BJ (cell line): ENCODE measurements at regions not wholly inside any gene's neighbourhood (a gene's known extent, or its start where the extent isn't known, plus 50 kb on each side); places are given as distances from the start of the nearest gene placed in this dataset.

Source experiments
- CTCF ChIA-PET: fragments of 350-600 bp; formaldehyde crosslinking; extraction: SDS; loops from one replicate; lab custom pipeline; 2021; ENCODE audit warnings: antibody characterized with exemption, inconsistent platforms; lab: Yijun Ruan, JAX
- POLR2A ChIA-PET: fragments of 300-600 bp; sonication (Branson Sonifier 250); formaldehyde crosslinking; extraction: SDS; loops from one replicate; lab custom pipeline; 2021; ENCODE audit warnings: antibody characterized with exemption; lab: Charles Lee
- DNase-seq: peaks from one replicate; pipeline ENCODE4 v3.0.0-alpha.2; 2011; ENCODE audit warnings: low read depth
- H3K27me3 ChIP-seq: 2 replicates; pipeline ENCODE4 v1.6.0; 2011; ENCODE audit warnings: low read length; ENCODE audit not compliant: control insufficient read depth, insufficient read depth
- H3K36me3 ChIP-seq: 2 replicates; pipeline ENCODE4 v1.5.1; 2011; ENCODE audit warnings: low read length; ENCODE audit not compliant: control insufficient read depth, insufficient read depth
- H3K4me3 ChIP-seq: 2 replicates; pipeline ENCODE4 v1.5.1; 2011; ENCODE audit warnings: low read depth, mild to moderate bottlenecking, control low read depth, low read length
- TF ChIP-seq, protein P1 (sequence below): IDR thresholded peaks from 2 replicates; pipeline ENCODE4 v1.5.1; 2011; ENCODE audit warnings: low read depth, mild to moderate bottlenecking, control low read depth, inconsistent platforms, low read length, moderate library complexity; ENCODE audit not compliant: insufficient read depth

GRCh38 chr2:52502476-52502860 lies 1265.1 kb upstream of the CHAC2 start:
- TF ChIP-seq, protein P1, sequence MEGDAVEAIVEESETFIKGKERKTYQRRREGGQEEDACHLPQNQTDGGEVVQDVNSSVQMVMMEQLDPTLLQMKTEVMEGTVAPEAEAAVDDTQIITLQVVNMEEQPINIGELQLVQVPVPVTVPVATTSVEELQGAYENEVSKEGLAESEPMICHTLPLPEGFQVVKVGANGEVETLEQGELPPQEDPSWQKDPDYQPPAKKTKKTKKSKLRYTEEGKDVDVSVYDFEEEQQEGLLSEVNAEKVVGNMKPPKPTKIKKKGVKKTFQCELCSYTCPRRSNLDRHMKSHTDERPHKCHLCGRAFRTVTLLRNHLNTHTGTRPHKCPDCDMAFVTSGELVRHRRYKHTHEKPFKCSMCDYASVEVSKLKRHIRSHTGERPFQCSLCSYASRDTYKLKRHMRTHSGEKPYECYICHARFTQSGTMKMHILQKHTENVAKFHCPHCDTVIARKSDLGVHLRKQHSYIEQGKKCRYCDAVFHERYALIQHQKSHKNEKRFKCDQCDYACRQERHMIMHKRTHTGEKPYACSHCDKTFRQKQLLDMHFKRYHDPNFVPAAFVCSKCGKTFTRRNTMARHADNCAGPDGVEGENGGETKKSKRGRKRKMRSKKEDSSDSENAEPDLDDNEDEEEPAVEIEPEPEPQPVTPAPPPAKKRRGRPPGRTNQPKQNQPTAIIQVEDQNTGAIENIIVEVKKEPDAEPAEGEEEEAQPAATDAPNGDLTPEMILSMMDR: no peak
- Histone ChIP-seq H3K27me3 (no peaks in the 10 kb centered on the region), H3K36me3 (no peaks in the 10 kb centered on the region), H3K4me3 (no peak overlapping the region)
- ChIA-PET CTCF (no interaction called here), POLR2A (no interaction called here)
- no peak for DNase-seq

DNA sequence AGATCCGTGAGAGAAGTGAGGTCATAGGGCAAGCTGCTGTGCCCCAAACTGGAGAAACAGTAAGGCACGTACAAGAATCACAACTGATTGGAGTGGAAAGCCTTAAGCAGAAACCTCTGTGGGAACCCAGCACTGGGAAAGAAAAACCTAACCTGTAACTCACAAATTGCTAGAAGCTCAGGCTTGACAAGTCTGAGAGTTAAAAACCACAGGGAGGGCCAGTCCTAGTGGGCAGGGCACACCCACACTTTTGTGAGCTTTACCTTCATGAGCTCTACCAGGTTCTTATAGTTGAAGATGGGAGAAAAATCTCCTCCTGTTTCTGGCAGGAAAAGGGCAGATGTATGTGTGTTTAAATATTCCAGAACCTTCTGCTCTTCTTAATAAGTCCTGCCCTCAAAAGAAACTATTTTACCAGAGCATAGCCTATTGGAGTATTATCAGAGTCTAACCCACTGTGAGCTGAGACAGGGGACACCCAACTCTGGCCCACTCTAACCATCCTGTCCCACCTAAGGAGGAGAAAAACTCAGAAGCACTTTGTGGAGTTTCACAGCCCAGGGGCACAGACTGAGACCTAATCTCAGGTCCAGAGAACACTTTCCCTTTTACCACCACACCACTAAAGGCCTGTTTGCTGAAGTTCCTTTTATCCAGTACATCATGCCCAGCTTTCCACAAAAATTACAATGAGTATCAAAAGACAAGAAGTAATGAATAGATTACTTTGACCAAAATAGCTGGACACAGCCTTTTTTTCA lies 1265.7 kb upstream of the CHAC2 start:
- Histone ChIP-seq H3K27me3 (no peaks in the 10 kb centered on the region), H3K36me3 (no peaks in the 10 kb centered on the region), H3K4me3 (no peak overlapping the region)
- CTCF ChIA-PET: no interaction called here
- TF ChIP-seq, protein P1: no peak
- no peak for DNase-seq
- POLR2A ChIA-PET: no interaction called here

DNA sequence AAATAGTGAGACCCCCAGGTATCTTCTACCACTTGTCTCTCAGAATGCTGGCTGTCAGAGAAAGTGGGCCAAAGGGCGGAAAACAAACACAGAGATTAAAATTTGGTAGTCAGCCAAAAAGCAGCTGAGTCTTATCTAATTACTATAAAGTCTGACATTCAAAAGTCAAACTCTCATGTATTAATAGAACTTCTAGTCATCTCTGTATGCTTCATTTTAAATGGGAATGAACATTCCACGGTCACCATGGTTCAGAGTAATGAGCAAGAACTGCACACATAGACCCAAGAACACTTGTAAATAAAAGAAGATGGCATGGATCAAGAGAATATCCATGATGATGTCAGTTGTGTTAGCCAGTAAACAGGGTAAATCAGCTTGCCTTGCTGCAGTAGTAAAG lies 1267.0 kb upstream of the CHAC2 start:
- TF ChIP-seq, protein P1: no peak
- DNase-seq: no peak
- ChIA-PET POLR2A (no interaction called here), CTCF (no interaction called here)
- Histone ChIP-seq H3K36me3 (no peaks in the 10 kb centered on the region), H3K27me3 (no peaks in the 10 kb centered on the region), H3K4me3 (no peak overlapping the region)

DNA sequence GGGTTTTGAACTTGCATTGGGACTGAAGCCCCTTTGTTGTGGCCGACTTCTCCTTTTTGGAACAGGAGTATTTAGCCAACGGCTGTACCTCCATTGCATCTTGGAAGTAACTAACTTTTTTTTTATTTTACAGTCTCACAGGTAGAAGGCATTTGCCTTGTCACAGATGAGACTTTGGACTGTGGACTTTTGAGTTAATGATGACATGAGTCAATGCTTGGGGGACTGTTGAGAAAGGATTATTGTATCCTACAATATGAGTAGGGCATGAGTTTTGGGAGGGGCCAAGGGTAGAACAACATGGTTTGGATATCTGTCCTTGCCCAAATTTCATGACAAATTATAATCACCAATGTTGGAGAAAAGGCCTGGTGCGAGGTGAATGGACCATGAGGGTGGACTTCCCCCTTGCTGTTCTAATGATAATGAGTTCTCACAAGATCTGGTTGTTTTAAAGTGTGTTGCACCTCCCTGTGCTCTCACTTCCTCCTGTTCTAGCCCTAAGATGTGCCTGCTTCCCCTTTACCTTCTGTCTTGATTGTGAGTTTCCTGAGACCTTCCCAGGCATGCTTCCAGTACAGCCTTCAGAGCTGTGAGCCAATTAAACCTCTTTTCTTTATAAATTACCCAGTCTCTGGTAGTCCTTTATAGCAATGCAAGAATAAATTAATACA lies 1269.4 kb upstream of the CHAC2 start:
- no peak for DNase-seq
- Histone ChIP-seq H3K36me3 (no peaks in the 10 kb centered on the region), H3K4me3 (no peak overlapping the region), H3K27me3 (no peaks in the 10 kb centered on the region)
- TF ChIP-seq, protein P1: no peak
- ChIA-PET POLR2A (no interaction called here), CTCF (no interaction called here)

DNA sequence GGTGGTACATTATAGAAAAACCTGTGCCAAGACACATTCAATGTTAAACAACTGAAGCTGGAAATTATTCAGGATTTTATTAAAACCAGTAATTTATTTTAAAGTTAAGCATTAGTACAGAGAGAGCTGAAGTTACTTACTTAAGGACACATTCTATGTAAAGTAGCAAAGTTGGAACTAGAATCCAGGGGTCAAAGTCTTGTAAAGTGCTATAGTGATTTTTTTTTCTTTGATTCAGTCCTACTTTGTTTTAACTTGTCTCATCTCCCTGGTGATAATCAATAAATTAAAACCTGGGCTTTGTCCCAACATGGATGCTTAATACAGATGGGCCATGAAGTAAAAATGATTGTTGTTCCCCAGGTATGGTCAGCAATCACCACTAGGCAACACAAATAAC lies 1271.8 kb upstream of the CHAC2 start:
- DNase-seq: no peak
- H3K4me3 ChIP-seq: no peak overlapping the region
- H3K36me3 ChIP-seq: no peaks in the 10 kb centered on the region
- TF ChIP-seq, protein P1: no peak
- CTCF ChIA-PET: no interaction called here
- no peaks in the 10 kb centered on the region for H3K27me3 ChIP-seq
- POLR2A ChIA-PET: no interaction called here
